ENCODE measurements at regions not wholly inside any gene's neighbourhood (a gene's known extent, or its start where the extent isn't known, plus 50 kb on each side); places are given as distances from the start of the nearest gene placed in this dataset.
"Not testable (repeated sequence)": the region's sequence is repeated elsewhere in the genome, so short reads cannot be mapped to it uniquely, and the experiment has no call there.

DNA sequence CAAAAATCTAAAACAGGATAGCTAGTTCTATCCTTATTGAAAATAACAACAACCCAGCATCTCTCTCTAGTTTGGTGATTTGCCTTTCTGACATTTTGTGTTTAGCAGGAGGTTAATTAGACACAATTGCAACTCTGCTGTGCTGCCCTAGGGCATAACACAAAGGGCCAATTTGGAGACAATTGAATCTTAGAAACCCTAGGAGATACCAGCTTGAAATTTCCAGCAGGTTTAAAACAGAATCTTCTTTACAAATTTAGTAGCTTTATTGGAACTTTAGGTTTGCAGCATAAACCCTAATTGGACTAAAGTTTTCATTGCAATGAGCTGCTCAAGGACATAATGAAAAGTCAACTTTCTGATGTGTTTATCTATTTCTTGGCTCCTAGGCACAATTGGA, 166.7 kb upstream of the FER start:
- DNase-seq: peak in 2 of 3 experiments; percentile 1 to 44

DNA sequence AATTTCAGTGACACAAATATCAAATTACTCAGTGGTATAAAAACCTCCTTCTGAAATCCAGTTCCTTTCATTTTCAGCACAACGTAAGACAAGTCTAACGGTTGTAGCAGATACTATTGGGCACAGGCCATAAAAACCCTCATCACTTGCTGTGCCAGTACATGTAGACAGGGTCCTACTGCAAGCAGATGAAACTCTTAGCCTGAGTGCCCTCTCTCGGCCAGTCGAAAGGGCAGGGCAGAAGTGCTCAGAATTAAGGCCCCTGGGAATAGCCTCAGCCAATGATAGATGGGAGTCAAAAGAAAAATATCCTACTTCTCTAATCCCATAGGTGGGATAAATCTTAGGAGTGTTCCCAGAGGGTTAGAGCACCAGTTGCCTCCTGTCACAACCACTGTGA, 168.5 kb upstream of the FER start:
- DNase-seq: no peak

DNA sequence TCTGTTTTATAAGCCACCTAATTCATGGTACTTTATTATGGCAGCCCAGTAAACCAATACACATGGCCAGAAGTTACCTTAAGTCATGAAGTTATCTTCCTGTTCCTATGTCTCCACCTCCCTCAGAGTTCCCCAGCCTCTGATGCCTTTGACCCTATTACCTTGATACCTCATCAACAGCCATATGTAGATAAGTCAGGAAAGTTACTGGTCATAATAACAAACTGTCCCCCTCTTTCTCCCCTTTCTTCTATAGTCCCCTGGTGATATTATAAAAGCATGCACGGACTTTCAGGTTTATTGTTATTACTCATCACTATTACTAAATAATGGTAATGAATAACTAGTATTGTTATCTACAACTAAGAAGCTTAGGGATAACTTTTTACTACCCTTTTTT, 168.9 kb upstream of the FER start:
- no peak for DNase-seq

DNA sequence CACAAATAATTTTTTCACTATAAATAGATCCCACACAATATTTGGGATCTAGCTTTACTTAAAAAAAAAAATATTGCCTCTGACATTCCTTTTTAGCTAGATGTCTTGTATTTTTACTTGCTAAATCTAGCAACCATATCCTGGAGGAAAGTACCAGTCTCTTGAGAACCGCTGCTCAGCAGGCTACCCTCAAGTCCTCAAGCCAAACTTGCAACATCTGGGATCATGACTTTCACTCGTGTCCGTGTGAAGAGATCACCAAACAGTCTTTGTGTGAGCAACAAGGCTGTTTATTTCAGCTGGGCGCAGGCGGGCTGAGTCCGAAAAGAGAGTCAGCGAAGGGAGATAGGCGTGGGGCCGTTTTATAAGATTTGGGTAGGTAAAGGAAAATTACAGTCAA, 180.3 kb upstream of the FER start:
- DNase-seq: no peak

DNA sequence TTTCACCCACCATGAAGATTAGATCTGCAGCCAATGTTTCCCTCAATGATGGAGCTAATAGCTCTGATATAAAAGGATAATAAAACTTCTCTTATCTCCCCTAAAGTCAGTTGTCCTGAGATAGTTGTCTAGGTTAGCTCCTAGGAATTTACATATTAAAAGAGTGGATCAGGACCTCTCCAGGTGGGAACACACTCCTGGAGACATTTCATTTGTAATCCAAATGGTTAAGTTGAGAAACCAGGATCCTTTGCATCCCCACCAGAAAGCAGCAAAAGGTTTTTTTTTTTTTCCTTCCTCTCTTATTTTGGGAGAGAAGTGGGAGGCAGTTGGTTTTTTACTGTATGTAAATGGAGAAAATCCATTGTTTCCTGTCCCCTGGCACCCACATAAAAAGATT, 182.5 kb upstream of the FBXL17 start:
- DNase-seq: no peak

DNA sequence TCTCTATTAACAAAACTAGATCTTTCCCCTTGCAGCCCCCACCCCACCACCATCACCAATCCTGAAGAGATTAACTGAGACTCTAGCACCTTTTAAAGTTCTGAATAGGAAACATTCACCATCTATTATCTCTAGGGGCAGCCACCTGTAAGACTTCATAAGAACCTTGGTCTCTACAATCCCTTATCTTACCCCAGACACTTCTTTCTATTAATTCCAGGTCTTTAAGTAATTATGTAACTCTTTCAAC, 180.2 kb upstream of the FBXL17 start:
- DNase-seq: no peak

DNA sequence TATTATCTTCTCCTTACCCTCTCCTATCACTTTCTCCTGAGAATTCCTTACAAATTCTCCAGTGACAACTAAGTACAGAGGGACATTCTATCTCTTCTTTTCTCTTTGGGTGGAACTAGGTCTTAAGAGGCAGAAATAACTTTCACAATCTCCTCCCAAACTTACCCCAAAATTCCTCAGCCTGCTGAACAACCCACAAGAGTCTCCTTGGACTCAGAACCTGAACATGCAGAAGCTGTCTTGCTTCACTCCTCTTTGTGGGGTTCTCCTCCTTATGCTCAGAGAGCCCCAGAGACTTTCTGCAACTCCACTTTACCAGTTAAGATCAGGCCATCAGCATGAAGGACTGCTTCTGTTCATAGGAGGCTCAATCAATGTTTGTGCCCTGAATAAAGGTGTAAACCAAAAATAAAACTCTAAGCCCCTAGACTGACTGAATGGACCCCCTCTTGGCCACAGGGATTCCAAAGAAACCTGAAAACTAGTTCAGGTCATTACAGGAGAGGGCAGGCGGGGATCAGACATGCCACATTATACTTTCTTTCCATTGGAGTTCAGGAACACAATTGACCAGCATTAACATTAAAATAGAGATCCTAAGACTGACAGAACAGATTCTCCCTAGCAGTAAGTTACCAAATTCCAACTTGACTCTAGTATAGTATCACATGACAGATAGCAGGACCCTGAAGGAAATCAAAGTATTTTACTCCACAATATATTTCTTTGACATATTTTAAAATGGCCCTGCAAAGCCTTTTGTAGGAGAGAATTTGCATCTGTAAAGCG, 179.7 kb upstream of the FBXL17 start:
- no peak for DNase-seq

DNA sequence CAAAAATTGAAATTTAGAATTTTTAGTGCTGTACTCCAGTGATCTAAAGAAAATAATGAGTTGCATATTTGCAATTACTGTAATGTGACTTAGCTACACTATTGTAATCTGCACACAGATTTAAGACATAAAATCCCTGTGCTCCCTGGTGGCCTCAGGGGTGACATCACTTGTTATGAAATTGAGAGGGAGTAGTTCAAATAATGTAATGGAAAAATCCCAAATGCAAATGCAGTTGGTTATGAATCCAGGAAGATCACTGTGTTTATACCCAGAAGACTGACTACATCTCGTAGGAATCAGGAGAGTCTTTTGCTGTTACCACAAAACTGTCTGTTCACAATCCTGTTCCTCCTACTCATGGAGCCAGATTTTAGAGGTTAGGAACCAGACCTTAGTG, 178.7 kb upstream of the FBXL17 start:
- DNase-seq: no peak

DNA sequence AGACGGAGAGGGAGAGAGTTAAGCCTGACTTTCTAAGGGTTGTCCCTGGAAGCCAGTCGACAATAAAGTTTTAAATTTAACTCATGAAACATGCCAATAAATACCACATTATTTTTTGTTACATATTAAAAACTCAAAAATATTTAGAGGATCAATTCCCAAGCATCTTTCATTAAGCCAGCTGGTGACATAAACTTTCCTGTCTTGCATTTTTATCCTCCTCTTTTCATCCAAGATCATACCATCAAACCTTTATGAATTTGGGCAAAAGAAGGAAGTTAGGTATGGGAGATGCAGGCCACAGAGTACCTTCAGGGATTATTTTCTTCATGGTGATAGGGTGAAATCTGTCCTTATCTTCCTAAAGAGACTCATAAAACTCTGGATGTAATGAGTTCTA, 178.3 kb upstream of the FBXL17 start:
- no peak for DNase-seq

DNA sequence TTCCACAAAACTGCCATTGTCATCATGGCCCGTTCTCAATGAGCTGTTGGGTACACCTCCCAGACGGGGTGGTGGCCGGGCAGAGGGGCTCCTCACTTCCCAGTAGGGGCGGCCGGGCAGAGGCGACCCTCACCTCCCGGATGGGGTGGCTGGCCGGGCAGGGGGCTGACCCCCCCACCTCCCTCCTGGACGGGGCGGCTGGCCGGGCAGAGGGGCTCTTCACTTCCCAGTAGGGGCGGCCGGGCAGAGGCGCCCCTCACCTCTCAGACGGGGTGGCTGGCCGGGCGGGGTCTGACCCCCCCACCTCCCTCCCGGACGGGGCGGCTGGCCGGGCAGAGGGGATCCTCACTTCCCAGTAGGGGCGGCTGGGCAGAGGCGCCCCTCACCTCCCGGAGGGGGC, 176.9 kb upstream of the FBXL17 start:
- not testable (repeated sequence) for DNase-seq

DNA sequence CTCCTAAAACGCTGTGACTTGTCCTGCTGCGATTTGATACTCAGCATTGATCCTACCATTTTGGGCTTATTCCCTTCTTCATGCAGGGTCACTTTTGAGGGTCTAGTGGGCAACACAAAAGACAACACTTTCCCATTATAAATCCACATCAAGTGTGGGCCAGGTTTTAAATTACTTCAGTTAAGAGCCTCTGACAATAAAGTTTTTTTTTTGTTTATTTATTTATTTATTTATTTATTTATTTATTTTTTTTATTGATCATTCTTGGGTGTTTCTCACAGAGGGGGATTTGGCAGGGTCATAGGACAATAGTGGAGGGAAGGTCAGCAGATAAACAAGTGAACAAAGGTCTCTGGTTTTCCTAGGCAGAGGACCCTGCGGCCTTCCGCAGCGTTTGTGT, 176.2 kb upstream of the FBXL17 start:
- DNase-seq: not testable (repeated sequence)

DNA sequence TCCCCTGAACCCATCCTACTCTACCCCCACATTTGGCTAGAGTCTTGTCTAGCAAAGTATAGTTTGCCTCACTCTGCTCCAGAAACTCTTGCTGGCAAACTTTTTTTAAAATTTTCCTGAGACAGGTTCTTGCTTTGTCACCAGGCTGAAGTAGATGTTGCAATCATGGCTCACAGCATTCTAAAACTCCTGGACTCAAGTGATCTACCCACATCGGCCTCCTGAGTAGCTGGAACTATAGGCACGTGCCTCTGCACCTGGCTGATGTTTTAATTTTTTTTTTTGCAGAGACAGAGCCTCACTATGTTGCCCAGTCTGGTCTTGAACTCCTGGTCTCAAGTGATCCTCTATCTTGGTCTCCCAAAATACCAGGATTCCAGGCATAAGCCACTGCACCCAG, 175.8 kb upstream of the FBXL17 start:
- no peak for DNase-seq

DNA sequence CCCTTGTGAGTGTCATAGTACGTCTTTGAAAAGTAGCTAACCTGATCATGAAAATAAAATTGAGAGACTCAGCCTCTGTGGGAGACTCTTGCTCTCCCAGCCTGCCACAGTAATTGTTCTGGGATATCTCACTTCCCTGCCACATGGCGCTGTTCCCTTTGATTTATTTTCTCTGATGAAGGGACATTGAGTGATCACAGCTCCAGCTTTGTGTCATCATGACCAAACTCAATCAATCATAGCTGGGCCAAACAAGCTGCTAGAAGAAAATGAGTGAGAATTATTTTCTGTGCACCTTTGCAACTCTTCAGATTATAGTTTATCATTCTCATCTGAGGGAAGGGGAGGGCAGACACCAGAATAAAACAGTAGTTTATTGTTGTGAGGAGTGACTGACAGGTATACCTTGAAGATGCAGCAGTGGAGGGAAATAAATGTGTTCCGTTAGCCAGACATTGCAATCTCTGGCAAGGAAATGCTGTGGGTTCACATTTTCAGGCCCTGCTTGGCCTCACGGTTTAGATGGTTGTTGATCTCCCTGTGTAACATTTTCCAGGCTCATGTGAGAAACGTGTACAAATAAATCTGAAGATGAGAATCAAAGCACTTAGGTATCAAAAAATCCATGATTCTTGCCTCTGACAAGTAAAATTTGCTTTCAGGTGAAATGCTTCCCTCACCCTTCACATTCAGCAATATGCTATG, 174.7 kb upstream of the FBXL17 start:
- peak in 2 of 3 experiments; percentile 2 to 41 for DNase-seq

DNA sequence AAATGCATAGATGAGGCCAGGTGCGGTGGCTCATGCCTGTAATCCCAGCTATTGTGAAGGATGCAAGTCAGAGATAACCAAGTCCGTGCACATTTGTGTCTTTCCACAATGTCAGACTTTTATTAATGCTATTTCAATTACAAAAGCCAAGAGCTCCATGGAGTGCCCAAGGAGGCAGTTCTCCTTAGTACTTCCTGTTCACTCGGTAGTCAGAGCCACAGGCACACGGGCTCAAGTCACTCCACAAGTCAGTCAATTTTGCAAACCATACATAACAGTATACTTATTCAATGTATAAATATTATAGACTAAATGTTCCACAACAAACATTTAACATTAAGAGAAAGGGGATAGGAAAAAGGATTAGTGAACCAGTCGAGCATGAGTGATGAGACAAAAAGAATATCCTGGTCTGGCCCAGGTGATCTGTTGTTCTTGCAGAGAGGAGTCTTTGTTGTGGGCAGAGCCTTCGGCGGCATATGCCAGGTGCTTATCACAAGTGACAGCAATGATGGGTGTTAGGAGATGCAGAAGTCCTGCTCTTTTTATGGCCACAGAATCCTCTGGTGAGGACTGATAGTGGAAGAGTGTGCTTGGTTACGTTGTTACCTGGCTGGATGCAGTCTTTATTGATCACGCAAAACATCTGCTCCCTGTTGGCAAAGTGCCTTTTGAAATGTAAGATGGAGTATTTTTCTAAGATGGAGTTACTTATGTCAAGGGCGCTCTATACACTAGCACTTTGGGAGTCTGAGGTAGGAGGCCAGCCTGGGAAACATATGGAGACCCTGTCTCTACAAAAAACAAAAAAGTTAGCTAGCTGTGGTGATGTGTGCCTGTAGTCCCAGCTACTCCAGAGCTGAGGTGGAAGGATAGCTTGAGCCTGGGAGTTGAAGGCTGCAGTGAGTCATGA, 167.0 kb upstream of the FBXL17 start:
- peak in 1 of 3 experiments; percentile 9 for DNase-seq

DNA sequence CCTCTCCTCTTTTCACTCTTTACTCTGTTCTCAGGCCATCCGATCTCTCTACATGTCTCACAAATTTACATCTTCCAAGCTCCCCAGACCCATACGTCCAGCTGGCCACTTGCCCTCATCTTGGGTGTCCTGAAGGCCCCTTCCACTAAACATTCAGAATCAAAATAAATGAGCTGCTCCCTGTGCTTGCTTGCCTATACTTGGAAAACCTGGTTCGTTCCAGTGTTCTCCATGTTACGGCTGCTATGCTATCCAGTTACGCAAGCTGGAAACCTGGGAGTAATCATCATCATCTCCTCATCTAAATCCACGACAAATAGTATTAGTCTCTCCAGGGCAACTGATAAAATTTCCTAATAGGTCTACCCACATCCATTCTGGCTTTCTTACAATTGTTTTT, 165.0 kb upstream of the FBXL17 start:
- DNase-seq: no peak

DNA sequence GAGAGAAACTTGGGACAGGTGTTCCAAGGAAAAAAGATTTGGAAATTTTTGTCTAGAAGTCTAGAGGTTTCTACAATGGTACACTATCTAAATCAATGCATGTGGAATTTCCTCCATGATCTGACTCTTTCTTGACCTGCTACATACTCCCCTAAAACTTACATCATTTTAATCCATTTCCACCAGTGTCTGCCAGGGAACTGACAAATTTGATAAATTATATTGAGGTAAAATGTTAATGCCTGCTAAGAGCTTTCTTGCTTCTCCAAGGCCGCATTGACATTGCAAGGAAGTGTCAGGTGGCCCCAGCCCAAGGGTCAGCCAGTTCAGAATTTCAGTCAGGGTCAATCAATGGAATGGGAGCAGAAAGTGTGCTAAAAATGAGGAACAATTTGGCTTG, 163.4 kb upstream of the FBXL17 start:
- DNase-seq: no peak

DNA sequence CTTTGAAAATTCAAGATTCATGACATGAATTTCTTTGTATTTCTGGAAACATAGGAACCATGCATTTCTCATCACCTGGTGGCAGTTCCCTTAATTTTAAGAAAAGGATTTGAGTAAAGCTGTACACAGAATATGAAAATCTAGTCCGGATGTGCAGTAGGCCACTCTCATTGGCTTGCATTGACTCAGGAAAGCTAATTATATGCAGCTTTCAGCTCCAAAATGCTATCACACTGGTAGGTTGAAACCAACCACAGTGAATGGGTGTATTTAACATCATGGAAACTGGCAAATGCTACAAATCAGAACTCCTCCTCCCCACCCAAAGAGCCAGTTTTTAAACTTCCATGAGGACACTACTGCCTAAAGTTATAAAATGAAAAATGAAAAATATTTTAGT, 161.6 kb upstream of the FBXL17 start:
- DNase-seq: no peak

DNA sequence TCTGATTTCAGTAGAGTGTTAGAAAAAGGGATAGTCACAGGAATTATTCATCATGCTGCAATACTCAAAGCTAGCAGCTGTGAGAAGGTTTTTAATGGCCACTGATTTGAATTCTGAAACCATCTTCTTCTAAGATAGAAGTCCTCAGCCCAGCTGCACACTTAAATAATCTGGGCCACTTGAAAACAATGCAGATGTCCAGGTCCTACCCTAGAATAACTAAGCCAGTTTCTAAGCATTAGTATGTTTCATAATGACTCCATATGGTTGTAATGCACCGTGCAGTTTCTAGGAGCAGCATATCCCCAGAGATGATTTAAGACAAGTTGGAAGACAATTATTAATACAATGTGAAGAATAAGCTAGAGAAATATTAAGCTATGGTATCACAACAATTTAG, 159.9 kb upstream of the FBXL17 start:
- no peak for DNase-seq

DNA sequence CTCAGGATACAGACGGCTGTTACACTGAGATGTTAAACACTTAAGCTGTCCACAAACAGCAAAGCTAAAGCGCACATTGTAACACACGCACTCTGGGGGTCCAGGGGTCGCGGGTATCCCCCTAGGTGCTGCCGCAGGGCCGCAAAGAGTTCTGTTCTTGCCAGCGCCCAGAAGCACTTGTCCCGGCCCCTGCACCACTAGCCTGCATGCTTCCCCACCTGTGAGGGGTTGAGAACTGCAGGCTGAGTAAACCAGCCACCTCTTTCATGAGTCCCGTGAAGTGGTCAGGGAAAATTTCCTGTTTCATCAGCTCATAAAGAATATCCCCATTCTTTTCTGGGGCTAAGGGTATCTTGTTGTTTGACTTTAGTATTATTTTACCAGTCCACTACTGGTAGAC, 154.4 kb upstream of the FBXL17 start:
- no peak for DNase-seq

DNA sequence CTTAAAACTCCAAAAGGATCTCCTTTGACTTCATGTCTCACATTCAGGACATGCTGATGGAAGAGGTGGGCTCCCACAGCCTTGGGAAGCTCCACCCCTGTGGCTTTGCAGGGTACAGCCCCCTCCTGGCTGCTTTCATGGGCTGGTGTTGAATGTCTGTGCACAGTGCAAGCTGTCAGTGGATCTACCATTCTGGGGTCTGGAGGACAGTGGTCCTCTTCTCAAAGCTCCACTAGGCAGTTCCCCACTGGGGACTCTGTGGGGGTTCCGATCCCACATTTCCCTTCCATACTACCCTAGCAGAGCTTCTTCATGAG, 150.2 kb upstream of the FBXL17 start:
- not testable (repeated sequence) for DNase-seq

DNA sequence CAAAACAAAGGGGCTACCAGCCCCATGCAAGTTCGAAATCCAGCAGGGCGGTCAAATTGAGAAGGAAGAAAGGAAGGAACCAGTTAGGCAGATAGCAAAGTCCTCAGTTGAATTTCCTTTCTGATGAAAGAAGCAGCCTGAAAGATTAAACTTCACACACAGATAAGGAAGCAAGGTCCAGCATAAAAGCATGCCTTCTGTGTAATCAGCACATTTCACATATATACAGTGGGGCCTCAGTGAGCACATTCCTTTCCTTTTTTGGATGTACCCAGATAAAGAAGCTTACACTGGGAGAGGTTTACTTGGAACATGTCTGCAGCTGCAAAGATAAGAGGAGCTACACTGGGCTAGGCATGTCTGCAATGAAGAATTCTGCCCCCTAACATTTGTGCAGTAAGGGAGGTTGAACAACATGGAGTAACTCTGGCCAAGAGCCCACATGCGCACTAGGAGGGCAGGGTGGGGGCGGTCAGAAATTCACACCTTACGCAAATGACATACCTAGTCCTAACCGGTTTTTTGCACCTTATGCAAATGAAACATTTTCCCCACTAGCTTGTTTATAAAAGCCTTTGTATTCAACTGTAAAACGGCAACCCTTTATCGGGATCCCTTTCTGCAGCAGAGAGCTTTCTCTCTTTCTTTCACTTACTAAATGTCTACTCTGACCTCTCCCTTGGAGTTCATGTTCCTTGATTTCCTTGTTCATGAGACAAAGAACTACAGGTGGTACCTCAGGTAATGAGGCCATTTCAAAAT, 149.7 kb upstream of the FBXL17 start:
- no peak for DNase-seq

DNA sequence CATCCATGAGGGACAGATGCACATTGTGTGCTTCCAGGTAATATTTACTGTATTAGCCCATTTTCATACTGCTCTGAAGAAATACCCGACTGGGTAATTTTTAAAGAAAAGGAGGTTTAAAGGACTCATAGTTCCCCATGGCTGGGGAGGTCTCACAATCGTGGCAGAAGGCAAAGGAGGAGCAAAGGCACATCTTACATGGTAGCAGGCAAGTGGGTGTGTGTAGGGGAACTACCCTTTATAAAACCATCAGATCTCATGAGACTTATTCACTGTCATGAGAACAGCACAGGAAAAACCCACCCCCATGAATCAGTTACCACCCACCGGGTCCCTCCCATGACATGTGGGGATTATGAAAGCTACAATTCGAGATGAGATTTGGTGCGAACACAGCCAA, 148.8 kb upstream of the FBXL17 start:
- no peak for DNase-seq

DNA sequence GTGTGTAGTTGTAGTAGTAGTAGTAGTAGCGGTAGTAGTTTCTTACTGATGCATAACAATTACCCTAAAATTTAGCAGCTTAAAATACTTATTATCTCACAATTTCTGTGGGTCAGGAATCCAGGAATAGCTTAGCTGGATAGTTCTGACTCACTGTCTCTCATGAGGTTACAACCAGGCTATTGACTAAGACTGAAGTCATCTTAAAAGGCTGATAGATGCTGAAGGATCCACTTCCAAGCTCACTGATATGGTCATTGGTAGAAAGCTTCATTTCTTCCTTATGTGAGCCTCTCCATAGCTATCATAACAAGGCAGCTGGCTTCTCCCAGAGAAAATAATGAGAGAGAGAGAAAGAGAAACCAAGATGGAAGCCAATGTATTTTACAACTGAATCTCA, 147.5 kb upstream of the FBXL17 start:
- DNase-seq: peak in 1 of 3 experiments; percentile 18
